CD14-positive monocyte (primary cell): ENCODE measurements at regions not wholly inside any gene's neighbourhood (a gene's known extent, or its start where the extent isn't known, plus 50 kb on each side); places are given as distances from the start of the nearest gene placed in this dataset. TPM values are rescaled to one million over a fixed set of nuclear protein-coding genes. Genes with fewer than 3 reads are reported as not detected.

Source experiments
- DNase-seq, 3 donors: peaks; one replicate each; pipeline ENCODE4 v3.0.0-alpha.2; 2011 to 2022
- H2AFZ ChIP-seq: 2 replicates; pipeline ENCODE4 v1.6.0; 2012; ENCODE audit warnings: mild to moderate bottlenecking, low read depth, low read length, inconsistent platforms; ENCODE audit not compliant: insufficient read depth, poor library complexity, severe bottlenecking
- H3K27ac ChIP-seq, 2 donors: 1 replicate in 1 of 2; 2 replicates in 1 of 2; pipeline ENCODE4 v1.5.1; 2012 to 2013; ENCODE audit warnings: low read length in 2 of 2, control low read depth in 1 of 2, inconsistent platforms in 1 of 2, low read depth in 1 of 2, mild to moderate bottlenecking in 1 of 2
- H3K27me3 ChIP-seq, 2 donors: one replicate each; pipeline versions ENCODE4 v1.6.0 to v1.6.1; 2011 to 2013; ENCODE audit warnings: low read length in 2 of 2; ENCODE audit not compliant: control insufficient read depth in 2 of 2, insufficient read depth in 2 of 2
- H3K36me3 ChIP-seq, 2 donors: replicated peaks in 1 of 2; 1 replicate in 1 of 2; 2 replicates in 1 of 2; pipeline versions ENCODE4 v1.5.1 to v1.6.1; 2012 to 2013; ENCODE audit warnings: low read length in 2 of 2, control low read depth in 1 of 2, inconsistent platforms in 1 of 2, mild to moderate bottlenecking in 1 of 2; ENCODE audit not compliant: insufficient read depth in 2 of 2, control insufficient read depth in 1 of 2
- H3K4me1 ChIP-seq, 2 donors: 1 replicate in 1 of 2; 2 replicates in 1 of 2; pipeline versions ENCODE4 v1.5.1 to v1.6.1; 2012 to 2013; ENCODE audit warnings: low read length in 2 of 2, control low read depth in 1 of 2, inconsistent platforms in 1 of 2, mild to moderate bottlenecking in 1 of 2, moderate library complexity in 1 of 2; ENCODE audit not compliant: insufficient read depth in 2 of 2, control insufficient read depth in 1 of 2
- H3K4me2 ChIP-seq: replicated peaks from 2 replicates; pipeline ENCODE3; 2012; ENCODE audit warnings: low read length, moderate library complexity, mild to moderate bottlenecking; ENCODE audit not compliant: poor library complexity, severe bottlenecking; ENCODE audit errors: extremely low read depth
- H3K4me3 ChIP-seq, 3 experiments: fragments of 200-600 bp in 1 of 3; sonication (generic) in 1 of 3; replicated peaks in 1 of 3; 1 replicate in 2 of 3; 2 replicates in 1 of 3; pipeline ENCODE4 v1.5.1; 2011 to 2013; ENCODE audit warnings: low read length in 3 of 3, mild to moderate bottlenecking in 3 of 3, control low read depth in 2 of 3, low read depth in 2 of 3, inconsistent platforms in 1 of 3, moderate library complexity in 1 of 3
- H3K79me2 ChIP-seq: 2 replicates; pipeline ENCODE4 v1.6.0; 2012; ENCODE audit warnings: mild to moderate bottlenecking, control low read depth, inconsistent platforms, low read length, moderate library complexity; ENCODE audit not compliant: insufficient read depth
- H3K9ac ChIP-seq: 2 replicates; pipeline ENCODE4 v1.6.0; 2017; ENCODE audit warnings: low read length, mild to moderate bottlenecking; ENCODE audit not compliant: insufficient read depth, poor library complexity, severe bottlenecking
- H3K9me3 ChIP-seq, 2 donors: replicated peaks in 1 of 2; 1 replicate in 1 of 2; 2 replicates in 1 of 2; pipeline versions ENCODE4 v1.5.1 to v1.6.1; 2012 to 2013; ENCODE audit warnings: low read length in 2 of 2, control low read depth in 1 of 2; ENCODE audit not compliant: control insufficient read depth in 1 of 2, insufficient read depth in 1 of 2
- H4K20me1 ChIP-seq: 2 replicates; pipeline ENCODE4 v1.6.0; 2012; ENCODE audit warnings: mild to moderate bottlenecking, low read length, control low read depth, moderate library complexity; ENCODE audit not compliant: insufficient read depth
- H3K27ac Mint-ChIP-seq, 7 donors: one replicate each; pipeline ENCODE4 v1.8.0; 2020; ENCODE audit warnings: mild to moderate bottlenecking in 7 of 7, mixed read lengths in 7 of 7, moderate library complexity in 6 of 7, inconsistent platforms in 2 of 7
- H3K27me3 Mint-ChIP-seq, 3 donors: one replicate each; pipeline ENCODE4 v1.8.0; 2021 to 2022; ENCODE audit warnings: low read depth in 3 of 3, mild to moderate bottlenecking in 3 of 3, mixed read lengths in 3 of 3, moderate library complexity in 3 of 3, inconsistent platforms in 1 of 3
- H3K36me3 Mint-ChIP-seq, 2 donors: one replicate each; pipeline ENCODE4 v1.8.0; 2020; ENCODE audit warnings: mixed read lengths in 2 of 2, inconsistent platforms in 1 of 2, mild to moderate bottlenecking in 1 of 2
- H3K4me1 Mint-ChIP-seq: one replicate; pipeline ENCODE4 v1.8.0; 2020; ENCODE audit warnings: mild to moderate bottlenecking, mixed read lengths
- H3K4me3 Mint-ChIP-seq, 2 donors: one replicate each; pipeline ENCODE4 v1.8.0; 2020; ENCODE audit warnings: mild to moderate bottlenecking in 2 of 2, mixed read lengths in 2 of 2, moderate library complexity in 1 of 2
- H3K9me3 Mint-ChIP-seq, 7 donors: one replicate each; pipeline ENCODE4 v1.8.0; 2020 to 2022; ENCODE audit warnings: mixed read lengths in 7 of 7, mild to moderate bottlenecking in 6 of 7, moderate library complexity in 6 of 7, inconsistent platforms in 2 of 7
- CTCF ChIP-seq: fragments of 200-600 bp; IDR thresholded peaks from one replicate; pipeline ENCODE4 v1.8.0; 2022; ENCODE audit warnings: antibody characterized with exemption, mild to moderate bottlenecking
- WGBS: methylation state at CpG from one replicate; pipeline ENCODE4 v1.1.5; 2013; ENCODE audit warnings: missing lambda C conversion rate; ENCODE audit not compliant: insufficient coverage; 5-methylcytosine and 5-hydroxymethylcytosine counted together
- intact Hi-C, 2 donors: fragments of 100-400 bp; cut with micrococcal nuclease; formaldehyde crosslinking; loops; one replicate each; pipeline versions ENCODE4 v1.15.0 to v1.15.1; 2023
- small RNA-seq: library from RNA; depleted of rRNA; stranded (forward); fragments of <200 nt; gene quantifications from one replicate; pipeline ENCODE3, GENCODE V24; 2012; ENCODE audit warnings: low read depth; ENCODE audit not compliant: insufficient read length

GRCh38 chr14:99118946-99119345 lies 153.1 kb downstream of the BCL11B start:
- Histone ChIP-seq H3K4me3 (no peak overlapping the region), H3K27ac (no peak overlapping the region), H3K27me3 (peaks cover 3 to 40% of the 10 kb centered on the region in 2 donors), H3K9ac (no peak overlapping the region), H3K4me2 (no peak overlapping the region), H3K36me3 (no peaks in the 10 kb centered on the region), H3K4me1 (peaks cover 0 to 4% of the 10 kb centered on the region in 2 donors), H2AFZ (no peak overlapping the region), H3K79me2 (no peaks in the 10 kb centered on the region), H4K20me1 (no peaks in the 10 kb centered on the region), H3K9me3 (peaks cover 0 to 4% of the 10 kb centered on the region in 2 donors)
- 88% methylated on average over 6 of the region's 13 CpGs for WGBS
- no peak for TF ChIP-seq CTCF
- H3K9me3 Mint-ChIP-seq = peaks cover 0 to 8% (median 2%) of the 10 kb centered on the region in 7 donors
- no peaks in the 10 kb centered on the region for H3K36me3 Mint-ChIP-seq
- intact Hi-C loops = no loop called here
- H3K4me3 Mint-ChIP-seq = peak overlapping the region in 1 of 2 donors; percentile 82
- H3K27me3 Mint-ChIP-seq = peaks cover 33 to 53% (median 36%) of the 10 kb centered on the region in 3 donors
- no peak overlapping the region for H3K27ac Mint-ChIP-seq
- H3K4me1 Mint-ChIP-seq = peaks cover 7% of the 10 kb centered on the region
- DNase-seq = no peak

Small RNA genes lying in the stretch of these regions (small RNA-seq; reads per million reads assigned to genes)
- gene AL162151.2 (not detected), gene RN7SL714P (not detected)
